Suprapubic skin (tissue), 4 donors: ENCODE measurements at regions not wholly inside any gene's neighbourhood (a gene's known extent, or its start where the extent isn't known, plus 50 kb on each side); places are given as distances from the start of the nearest gene placed in this dataset.

ENCODE experiments used
- CTCF ChIP-seq, 2 donors: fragments of 200-600 bp in 1 of 2; fragments of 450-650 bp in 1 of 2; sonication (generic) in 1 of 2; IDR thresholded peaks; one replicate each; pipeline ENCODE4 v1.5.1; 2016 to 2019; ENCODE audit warnings: antibody characterized with exemption in 2 of 2, mild to moderate bottlenecking in 1 of 2, moderate library complexity in 1 of 2
- EP300 ChIP-seq: sonication (generic); formaldehyde crosslinking; IDR thresholded peaks from one replicate; pipeline ENCODE4 v1.6.1; 2017; ENCODE audit warnings: antibody characterized with exemption
- POLR2A ChIP-seq, 2 donors: fragments of 450-650 bp; IDR thresholded peaks; one replicate each; pipeline ENCODE4 v1.6.1; 2017; ENCODE audit warnings: antibody characterized with exemption in 2 of 2, mild to moderate bottlenecking in 2 of 2, moderate library complexity in 2 of 2
- POLR2AphosphoS5 ChIP-seq, 3 donors: sonication (generic); formaldehyde crosslinking; IDR thresholded peaks; one replicate each; pipeline ENCODE4 v1.6.1; 2017; ENCODE audit warnings: antibody characterized with exemption in 3 of 3

- TF ChIP-seq POLR2A (IDR thresholded peaks at IDR 0.05) (no peak), CTCF (IDR thresholded peaks at IDR 0.05) (no peak), POLR2AphosphoS5 (IDR thresholded peaks at IDR 0.05) (no peak), EP300 (no peak)
Observed at GRCh38 chr5:68087866-68088265, 127.7 kb upstream of the PIK3R1 start.
